ENCODE measurements at regions not wholly inside any gene's neighbourhood (a gene's known extent, or its start where the extent isn't known, plus 50 kb on each side); places are given as distances from the start of the nearest gene placed in this dataset.

DNA sequence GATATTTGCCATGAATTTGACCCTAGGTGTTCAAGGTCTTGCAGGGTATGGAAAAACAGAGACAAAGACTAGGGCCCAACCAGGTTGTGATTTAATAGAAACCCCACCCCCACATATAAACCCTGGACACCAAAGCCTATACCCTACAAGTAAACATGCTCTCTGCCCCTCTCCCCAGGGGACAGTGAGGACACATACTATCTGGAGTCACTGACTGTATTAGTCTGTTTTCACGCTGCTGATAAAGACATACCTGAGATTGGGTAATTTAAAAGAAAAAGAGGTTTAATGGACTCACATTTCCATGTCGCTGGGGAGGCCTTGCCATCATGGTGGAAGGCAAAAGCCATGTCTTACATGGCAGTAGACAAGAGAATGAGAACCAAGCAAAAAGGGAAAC, 88.3 kb downstream of the RAP2A start (continued):
- TF ChIP-seq NFKBIZ (CRISPR knock-in tag; IDR thresholded peaks at IDR 0.05) (no peak), AGO2 (optimal IDR thresholded peaks at IDR 0.05; ENCODE audit: low read depth, low read length) (no peak), SRY (CRISPR knock-in tag; IDR thresholded peaks at IDR 0.05) (no peak; the same call in 1 of the 2 replicates), STAG1 (CRISPR knock-in tag; IDR thresholded peaks at IDR 0.05) (peak; percentile 16; the same call in 1 of the 2 replicates), GATA4 (IDR thresholded peaks at IDR 0.05; ENCODE audit: borderline replicate concordance, low read depth) (peak; percentile 25; the same call in 1 of the 2 replicates), HDAC6 (IDR thresholded peaks at IDR 0.05; ENCODE audit: low read depth, low read length) (no peak), ZFP36L1 (CRISPR knock-in tag; IDR thresholded peaks at IDR 0.05) (peak; percentile 60; the same call in 1 of the 2 replicates), RARA (CRISPR knock-in tag; IDR thresholded peaks at IDR 0.05) (peak; percentile 84), ESRRA (CRISPR knock-in tag; IDR thresholded peaks at IDR 0.05; ENCODE audit: low read depth) (peak; percentile 88), ZBED4 (CRISPR knock-in tag; IDR thresholded peaks at IDR 0.05; ENCODE audit: borderline replicate concordance) (no peak), XRCC5 (optimal IDR thresholded peaks at IDR 0.05; ENCODE audit: low read length) (no peak), ZBTB26 (CRISPR knock-in tag; IDR thresholded peaks at IDR 0.05; ENCODE audit: borderline replicate concordance) (no peak), HNRNPUL1 (IDR thresholded peaks at IDR 0.05; ENCODE audit: low read depth, low read length) (no peak), ZNF10 (CRISPR knock-in tag; IDR thresholded peaks at IDR 0.05; ENCODE audit: borderline replicate concordance, low read depth) (no peak), ZNF660 (CRISPR knock-in tag; IDR thresholded peaks at IDR 0.05; ENCODE audit: borderline replicate concordance, low read depth) (no peak), ZNF773 (CRISPR knock-in tag; IDR thresholded peaks at IDR 0.05; ENCODE audit: borderline replicate concordance) (no peak), HES4 (CRISPR knock-in tag; IDR thresholded peaks at IDR 0.05; ENCODE audit: borderline replicate concordance) (no peak)
- TF ChIP-seq, protein P1, sequence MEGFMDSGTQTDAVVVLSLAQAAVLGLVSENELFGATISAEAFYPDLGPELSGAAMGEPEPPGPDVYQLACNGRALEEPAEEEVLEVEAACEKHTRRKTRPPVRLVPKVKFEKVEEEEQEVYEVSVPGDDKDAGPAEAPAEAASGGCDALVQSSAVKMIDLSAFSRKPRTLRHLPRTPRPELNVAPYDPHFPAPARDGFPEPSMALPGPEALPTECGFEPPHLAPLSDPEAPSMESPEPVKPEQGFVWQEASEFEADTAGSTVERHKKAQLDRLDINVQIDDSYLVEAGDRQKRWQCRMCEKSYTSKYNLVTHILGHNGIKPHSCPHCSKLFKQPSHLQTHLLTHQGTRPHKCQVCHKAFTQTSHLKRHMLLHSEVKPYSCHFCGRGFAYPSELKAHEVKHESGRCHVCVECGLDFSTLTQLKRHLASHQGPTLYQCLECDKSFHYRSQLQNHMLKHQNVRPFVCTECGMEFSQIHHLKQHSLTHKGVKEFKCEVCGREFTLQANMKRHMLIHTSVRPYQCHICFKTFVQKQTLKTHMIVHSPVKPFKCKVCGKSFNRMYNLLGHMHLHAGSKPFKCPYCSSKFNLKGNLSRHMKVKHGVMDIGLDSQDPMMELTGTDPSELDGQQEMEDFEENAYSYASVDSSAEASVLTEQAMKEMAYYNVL (CRISPR knock-in tag; IDR thresholded peaks at IDR 0.05; ENCODE audit: borderline replicate concordance) = peak; percentile 77; the same call in 1 of the 2 replicates
- TF ChIP-seq, protein P2, sequence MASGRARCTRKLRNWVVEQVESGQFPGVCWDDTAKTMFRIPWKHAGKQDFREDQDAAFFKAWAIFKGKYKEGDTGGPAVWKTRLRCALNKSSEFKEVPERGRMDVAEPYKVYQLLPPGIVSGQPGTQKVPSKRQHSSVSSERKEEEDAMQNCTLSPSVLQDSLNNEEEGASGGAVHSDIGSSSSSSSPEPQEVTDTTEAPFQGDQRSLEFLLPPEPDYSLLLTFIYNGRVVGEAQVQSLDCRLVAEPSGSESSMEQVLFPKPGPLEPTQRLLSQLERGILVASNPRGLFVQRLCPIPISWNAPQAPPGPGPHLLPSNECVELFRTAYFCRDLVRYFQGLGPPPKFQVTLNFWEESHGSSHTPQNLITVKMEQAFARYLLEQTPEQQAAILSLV (CRISPR knock-in tag; IDR thresholded peaks at IDR 0.05; ENCODE audit: borderline replicate concordance) = peak; percentile 41; the same call in 1 of the 2 replicates
- TF ChIP-seq, protein P3, sequence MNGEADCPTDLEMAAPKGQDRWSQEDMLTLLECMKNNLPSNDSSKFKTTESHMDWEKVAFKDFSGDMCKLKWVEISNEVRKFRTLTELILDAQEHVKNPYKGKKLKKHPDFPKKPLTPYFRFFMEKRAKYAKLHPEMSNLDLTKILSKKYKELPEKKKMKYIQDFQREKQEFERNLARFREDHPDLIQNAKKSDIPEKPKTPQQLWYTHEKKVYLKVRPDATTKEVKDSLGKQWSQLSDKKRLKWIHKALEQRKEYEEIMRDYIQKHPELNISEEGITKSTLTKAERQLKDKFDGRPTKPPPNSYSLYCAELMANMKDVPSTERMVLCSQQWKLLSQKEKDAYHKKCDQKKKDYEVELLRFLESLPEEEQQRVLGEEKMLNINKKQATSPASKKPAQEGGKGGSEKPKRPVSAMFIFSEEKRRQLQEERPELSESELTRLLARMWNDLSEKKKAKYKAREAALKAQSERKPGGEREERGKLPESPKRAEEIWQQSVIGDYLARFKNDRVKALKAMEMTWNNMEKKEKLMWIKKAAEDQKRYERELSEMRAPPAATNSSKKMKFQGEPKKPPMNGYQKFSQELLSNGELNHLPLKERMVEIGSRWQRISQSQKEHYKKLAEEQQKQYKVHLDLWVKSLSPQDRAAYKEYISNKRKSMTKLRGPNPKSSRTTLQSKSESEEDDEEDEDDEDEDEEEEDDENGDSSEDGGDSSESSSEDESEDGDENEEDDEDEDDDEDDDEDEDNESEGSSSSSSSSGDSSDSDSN (CRISPR knock-in tag; IDR thresholded peaks at IDR 0.05) = no peak
